ENCODE measurements at regions not wholly inside any gene's neighbourhood (a gene's known extent, or its start where the extent isn't known, plus 50 kb on each side); places are given as distances from the start of the nearest gene placed in this dataset.

GRCh38 chr7:120039138-120039537, 233.8 kb upstream of the KCND2 start:
- no peak for ATAC-seq
- no peak for TF ChIP-seq CSRNP3 (CRISPR knock-in tag; IDR thresholded peaks at IDR 0.05)
- no peak for TF ChIP-seq TOX (CRISPR knock-in tag; IDR thresholded peaks at IDR 0.05; ENCODE audit: borderline replicate concordance)
- TF ChIP-seq ZFP30 (CRISPR knock-in tag; IDR thresholded peaks at IDR 0.05): no peak
- no peak for TF ChIP-seq TSHZ2 (CRISPR knock-in tag; IDR thresholded peaks at IDR 0.05)
- TF ChIP-seq RARB (CRISPR knock-in tag; IDR thresholded peaks at IDR 0.05): no peak
- TF ChIP-seq PPARA (CRISPR knock-in tag; IDR thresholded peaks at IDR 0.05; ENCODE audit: borderline replicate concordance): no peak
- no peak for TF ChIP-seq PATZ1 (CRISPR knock-in tag; IDR thresholded peaks at IDR 0.05; ENCODE audit: borderline replicate concordance)
- no peak for TF ChIP-seq CSDC2 (CRISPR knock-in tag; IDR thresholded peaks at IDR 0.05)
- no peak for TF ChIP-seq CREB5 (CRISPR knock-in tag; IDR thresholded peaks at IDR 0.05; ENCODE audit: low read depth)
- no peak for TF ChIP-seq ZC3H10 (CRISPR knock-in tag; IDR thresholded peaks at IDR 0.05)
- TF ChIP-seq ISL1 (CRISPR knock-in tag; IDR thresholded peaks at IDR 0.05): no peak
- no peak for TF ChIP-seq ZNF565 (CRISPR knock-in tag; conservative IDR thresholded peaks at IDR 0.05; ENCODE audit: low read depth)
- TF ChIP-seq ZNF70 (CRISPR knock-in tag; IDR thresholded peaks at IDR 0.05): no peak
- no peak for TF ChIP-seq ZNF8 (CRISPR knock-in tag; IDR thresholded peaks at IDR 0.05)
- TF ChIP-seq SNAI2 (CRISPR knock-in tag; IDR thresholded peaks at IDR 0.05): no peak
- no peak for TF ChIP-seq ARNTL (CRISPR knock-in tag; IDR thresholded peaks at IDR 0.05; ENCODE audit: borderline replicate concordance, low read depth)
- TF ChIP-seq ZFP3 (CRISPR knock-in tag; IDR thresholded peaks at IDR 0.05): no peak
- TF ChIP-seq ESRRG (CRISPR knock-in tag; IDR thresholded peaks at IDR 0.05): no peak

GRCh38 chr7:120041798-120042197, 231.2 kb upstream of the KCND2 start:
- ATAC-seq: no peak
- TF ChIP-seq PPARA (CRISPR knock-in tag; IDR thresholded peaks at IDR 0.05; ENCODE audit: borderline replicate concordance) (no peak), CREB5 (CRISPR knock-in tag; IDR thresholded peaks at IDR 0.05; ENCODE audit: low read depth) (no peak), CSDC2 (CRISPR knock-in tag; IDR thresholded peaks at IDR 0.05) (no peak), ZNF565 (CRISPR knock-in tag; conservative IDR thresholded peaks at IDR 0.05; ENCODE audit: low read depth) (no peak)

GRCh38 chr7:120043250-120043649, 229.7 kb upstream of the KCND2 start:
- TF ChIP-seq POU6F1 (CRISPR knock-in tag; IDR thresholded peaks at IDR 0.05; ENCODE audit: borderline replicate concordance, low read depth) (no peak), ISL1 (CRISPR knock-in tag; IDR thresholded peaks at IDR 0.05) (no peak), ZNF8 (CRISPR knock-in tag; IDR thresholded peaks at IDR 0.05) (no peak), ZNF565 (CRISPR knock-in tag; conservative IDR thresholded peaks at IDR 0.05; ENCODE audit: low read depth) (no peak), RARB (CRISPR knock-in tag; IDR thresholded peaks at IDR 0.05) (no peak), SNAI2 (CRISPR knock-in tag; IDR thresholded peaks at IDR 0.05) (no peak), TCF4 (CRISPR knock-in tag; IDR thresholded peaks at IDR 0.05; ENCODE audit: borderline replicate concordance) (no peak), TSHZ2 (CRISPR knock-in tag; IDR thresholded peaks at IDR 0.05) (no peak), ZFP3 (CRISPR knock-in tag; IDR thresholded peaks at IDR 0.05) (no peak)
- ATAC-seq: no peak

All from SK-N-SH treated with all-trans-retinoic acid at 6 μM for 48 hours (cell line).